IMR-90 (cell line): ENCODE measurements at regions not wholly inside any gene's neighbourhood (a gene's known extent, or its start where the extent isn't known, plus 50 kb on each side); places are given as distances from the start of the nearest gene placed in this dataset.

Experiments
- ATAC-seq: fragments of 200-7000 bp; cut with Tn5 transposase; 2 replicates; pipeline ENCODE4 v1.9.1; 2020; ENCODE audit warnings: low read depth, mild to moderate bottlenecking, moderate library complexity
- BruUV-seq: library from RNA; stranded (reverse); fragments of 400-500 nt; replicated peaks from 2 replicates; lab custom pipeline; 2021; lab: Mats Ljungman, UMichigan
- CTCF ChIA-PET: fragments of 300-600 bp; formaldehyde crosslinking; extraction: SDS; loops from one replicate; lab custom pipeline; 2021; ENCODE audit warnings: antibody characterized with exemption; lab: Yijun Ruan, JAX
- POLR2A ChIA-PET: fragments of 300-600 bp; sonication (Branson Sonifier 250); formaldehyde crosslinking; loops from one replicate; lab custom pipeline; 2022; ENCODE audit warnings: antibody characterized with exemption; ENCODE audit not compliant: unreplicated experiment; lab: Charles Lee
- DNase-seq: peaks from one replicate; pipeline ENCODE4 v3.0.0; 2013
- H2AFZ ChIP-seq: replicated peaks from 2 replicates; pipeline ENCODE3; 2013; ENCODE audit warnings: low read length, mild to moderate bottlenecking; ENCODE audit not compliant: poor library complexity
- H2AK5ac ChIP-seq: 2 replicates; pipeline ENCODE4 v1.6.1; 2013; ENCODE audit warnings: low read depth, low read length, inconsistent platforms
- H2AK9ac ChIP-seq: replicated peaks from 2 replicates; pipeline ENCODE3; 2013; ENCODE audit warnings: mild to moderate bottlenecking, low read depth, low read length, moderate library complexity; ENCODE audit not compliant: poor library complexity
- H2BK120ac ChIP-seq: 2 replicates; pipeline ENCODE4 v1.6.1; 2013; ENCODE audit warnings: low read depth, low read length, inconsistent platforms
- H2BK15ac ChIP-seq: 3 replicates; pipeline ENCODE4 v1.6.1; 2013; ENCODE audit warnings: low read depth, low read length, inconsistent platforms
- H2BK20ac ChIP-seq: 2 replicates; pipeline ENCODE4 v1.6.1; 2013; ENCODE audit warnings: low read depth, mild to moderate bottlenecking, inconsistent platforms, low read length, moderate library complexity
- H2BK5ac ChIP-seq: 2 replicates; pipeline ENCODE4 v1.6.1; 2013; ENCODE audit warnings: mild to moderate bottlenecking, low read depth, low read length, inconsistent platforms; ENCODE audit not compliant: poor library complexity, severe bottlenecking
- H3K14ac ChIP-seq: replicated peaks from 2 replicates; pipeline ENCODE4 v1.6.1; 2013; ENCODE audit warnings: low read depth, low read length, inconsistent platforms
- H3K18ac ChIP-seq: 2 replicates; pipeline ENCODE4 v1.6.1; 2013; ENCODE audit warnings: low read depth, low read length, control low read depth
- H3K23ac ChIP-seq: 2 replicates; pipeline ENCODE4 v1.6.1; 2013; ENCODE audit warnings: low read depth, low read length, inconsistent platforms
- H3K27ac ChIP-seq: 2 replicates; pipeline ENCODE4 v1.5.1; 2013; ENCODE audit warnings: mild to moderate bottlenecking, control low read depth, low read length; ENCODE audit not compliant: insufficient read depth
- H3K27me3 ChIP-seq: 2 replicates; pipeline ENCODE4 v1.6.1; 2013; ENCODE audit warnings: low read length; ENCODE audit not compliant: control insufficient read depth, insufficient read depth
- H3K36me3 ChIP-seq: 2 replicates; pipeline ENCODE4 v1.6.1; 2013; ENCODE audit warnings: low read length, mixed read lengths; ENCODE audit not compliant: control insufficient read depth, insufficient read depth
- H3K4ac ChIP-seq: 2 replicates; pipeline ENCODE4 v1.6.1; 2013; ENCODE audit warnings: low read depth, low read length, inconsistent platforms
- H3K4me1 ChIP-seq: 2 replicates; pipeline ENCODE4 v1.6.1; 2013; ENCODE audit warnings: low read length, mixed read lengths; ENCODE audit not compliant: control insufficient read depth, insufficient read depth
- H3K4me2 ChIP-seq: 2 replicates; pipeline ENCODE4 v1.6.1; 2013; ENCODE audit warnings: low read depth, mild to moderate bottlenecking, control low read depth, low read length, moderate library complexity
- H3K4me3 ChIP-seq: 2 replicates; pipeline ENCODE4 v1.5.1; 2013; ENCODE audit warnings: low read depth, mild to moderate bottlenecking, control low read depth, low read length, moderate library complexity; ENCODE audit not compliant: insufficient read depth
- H3K56ac ChIP-seq: 2 replicates; pipeline ENCODE4 v1.6.1; 2013; ENCODE audit warnings: low read length, inconsistent platforms; ENCODE audit not compliant: insufficient read depth; ENCODE audit errors: extremely low read depth
- H3K79me1 ChIP-seq, 2 experiments: 2 replicates each; pipeline ENCODE4 v1.6.1; 2013; ENCODE audit warnings: low read length in 2 of 2, inconsistent platforms in 1 of 2, low read depth in 1 of 2
- H3K9ac ChIP-seq: 2 replicates; pipeline ENCODE4 v1.6.1; 2013; ENCODE audit warnings: low read depth, low read length, control low read depth
- H3K9me1 ChIP-seq: 2 replicates; pipeline ENCODE4 v1.6.1; 2013; ENCODE audit warnings: low read length, inconsistent platforms; ENCODE audit not compliant: insufficient read depth
- H3K9me3 ChIP-seq: 2 replicates; pipeline ENCODE4 v1.6.1; 2013; ENCODE audit warnings: low read length; ENCODE audit not compliant: control insufficient read depth, insufficient read depth
- H4K20me1 ChIP-seq: 2 replicates; pipeline ENCODE4 v1.6.1; 2013; ENCODE audit warnings: low read length, inconsistent platforms; ENCODE audit not compliant: insufficient read depth
- H4K5ac ChIP-seq: 2 replicates; pipeline ENCODE4 v1.6.1; 2013; ENCODE audit warnings: mild to moderate bottlenecking, low read depth, low read length, control low read depth
- H4K8ac ChIP-seq, 2 experiments: 2 replicates each; pipeline ENCODE4 v1.6.1; 2013; ENCODE audit warnings: low read depth in 2 of 2, low read length in 2 of 2, control low read depth in 1 of 2, inconsistent platforms in 1 of 2
- H4K91ac ChIP-seq: 2 replicates; pipeline ENCODE4 v1.6.1; 2013; ENCODE audit warnings: low read depth, low read length, inconsistent platforms; ENCODE audit not compliant: insufficient read depth
- FOS ChIP-seq: fragments of 150-350 bp; IDR thresholded peaks from 2 replicates; pipeline ENCODE4 v1.6.1; 2016; ENCODE audit warnings: low read depth, low read length
- SMC3 ChIP-seq: fragments of 150-350 bp; IDR thresholded peaks from 2 replicates; pipeline ENCODE4 v1.6.1; 2016; ENCODE audit warnings: low read depth, mild to moderate bottlenecking, antibody characterized with exemption, low read length, moderate library complexity
- WGBS, 2 experiments: methylation state at CpG; one replicate each; pipeline versions ENCODE4 v1.1.5 to v1.1.7; 2013; ENCODE audit warnings: missing lambda C conversion rate in 2 of 2; ENCODE audit not compliant: insufficient read length in 1 of 2; ENCODE audit errors: extremely low coverage in 2 of 2; 5-methylcytosine and 5-hydroxymethylcytosine counted together
- dilution Hi-C: fragments of 300-500 bp; cut with HindIII; formaldehyde crosslinking; loops from one replicate; pipeline ENCODE4 v1.14.3; 2018; ENCODE audit warnings: low sequenced_read_pairs; ENCODE audit not compliant: unreplicated experiment
- in situ Hi-C: fragments of 300-500 bp; cut with MboI; formaldehyde crosslinking; loops from 3 replicates; pipeline ENCODE4 v1.14.3; 2019; ENCODE audit warnings: low sequenced_read_pairs, inconsistent platforms, mixed read lengths
- intact Hi-C: fragments of 100-400 bp; cut with micrococcal nuclease; formaldehyde crosslinking; loops from 2 replicates; pipeline ENCODE4 v1.10.0; 2022

- Histone ChIP-seq H3K27me3 (no peaks in the 10 kb centered on the region), H2BK5ac (no peak overlapping the region), H4K8ac (no peak overlapping the region), H3K9me3 (no peaks in the 10 kb centered on the region), H3K9me1 (no peaks in the 10 kb centered on the region), H3K18ac (no peak overlapping the region), H3K79me1 (no peaks in the 10 kb centered on the region), H3K9ac (no peak overlapping the region), H3K36me3 (no peaks in the 10 kb centered on the region), H3K4me1 (no peaks in the 10 kb centered on the region), H3K27ac (no peak overlapping the region), H2BK15ac (no peak overlapping the region), H3K23ac (no peak overlapping the region), H4K5ac (no peak overlapping the region), H3K4ac (no peak overlapping the region), H4K91ac (no peak overlapping the region), H2BK120ac (no peak overlapping the region), H2AFZ (no peak overlapping the region), H4K20me1 (no peaks in the 10 kb centered on the region), H3K4me2 (no peak overlapping the region), H2AK5ac (no peak overlapping the region), H2BK20ac (no peak overlapping the region), H3K56ac (no peak overlapping the region), H3K4me3 (no peak overlapping the region), H3K14ac (no peak overlapping the region), H2AK9ac (no peak overlapping the region)
- POLR2A ChIA-PET = no interaction called here
- BruUV-seq = no TSS peak
- CTCF ChIA-PET = no interaction called here
- TF ChIP-seq FOS = no peak
- TF ChIP-seq SMC3 = no peak
- WGBS, 2 experiments = no CpG with 5 or more reads among the region's 2 CpGs
- in situ Hi-C loops (no loop called here), dilution Hi-C loops (no loop called here), intact Hi-C loops (no loop called here)
- DNase-seq = no peak
- no peak for ATAC-seq
These were observed 203.9 kb upstream of the GRID2 start for GRCh38 chr4:92099861-92100260.
